ENCODE measurements at regions not wholly inside any gene's neighbourhood (a gene's known extent, or its start where the extent isn't known, plus 50 kb on each side); places are given as distances from the start of the nearest gene placed in this dataset.

GRCh38 chr14:84555493-84555892 lies 974.5 kb upstream of the FLRT2 start:
- TF ChIP-seq EZH2 (IDR thresholded peaks at IDR 0.05; ENCODE audit: borderline replicate concordance, low read length) (no peak), CTCF (IDR thresholded peaks at IDR 0.05; ENCODE audit: low read length) (no peak)
